ENCODE measurements at regions not wholly inside any gene's neighbourhood (a gene's known extent, or its start where the extent isn't known, plus 50 kb on each side); places are given as distances from the start of the nearest gene placed in this dataset.

DNA sequence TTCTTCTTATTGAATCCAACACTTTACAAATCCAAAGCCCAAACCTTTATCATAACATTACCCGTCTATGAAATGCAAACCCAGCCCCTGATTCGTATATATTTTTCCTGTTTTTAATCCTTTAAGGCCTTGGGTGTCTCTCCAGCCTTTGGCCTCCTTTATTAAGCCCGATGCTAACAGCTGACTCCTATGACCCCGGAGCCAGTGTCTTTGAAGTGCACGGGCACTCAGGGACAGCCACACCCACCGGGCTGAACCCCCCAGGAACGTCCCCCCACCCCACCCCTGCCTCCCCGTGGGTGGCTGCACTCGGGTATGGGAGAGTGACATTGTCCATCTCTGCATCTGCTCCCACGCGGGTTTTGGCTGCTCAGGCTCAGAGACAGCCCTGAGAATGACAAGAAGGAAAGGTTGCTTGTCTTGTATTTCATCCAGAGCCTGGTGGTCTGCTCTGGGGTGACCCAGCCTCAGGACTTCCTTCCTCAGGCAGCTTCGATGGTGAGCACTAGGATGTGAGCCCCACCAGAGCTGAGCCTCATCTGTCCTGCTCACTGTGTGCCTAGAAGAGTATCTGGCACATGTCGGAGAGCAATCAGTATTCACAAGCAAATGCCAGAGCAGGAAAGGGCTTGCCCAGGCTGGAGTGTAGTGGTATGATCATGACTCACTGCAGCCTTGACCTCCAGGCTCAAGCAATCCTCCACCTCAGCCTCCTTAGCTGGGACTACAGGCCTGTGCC lies 210.4 kb downstream of the SKIDA1 start:
- Mint-ChIP-seq H3K27ac (no peak overlapping the region), H3K4me1 (ENCODE audit: low read depth) (no peaks in the 10 kb centered on the region), H3K9me3 (no peaks in the 10 kb centered on the region), H3K27me3 (peaks cover 1% of the 10 kb centered on the region), H3K4me3 (no peak overlapping the region), H3K36me3 (ENCODE audit: low read depth) (no peaks in the 10 kb centered on the region)
- ChIA-PET CTCF (no interaction called here), POLR2A (no interaction called here)
- ATAC-seq (no peak), DNase-seq (no peak)
- TF ChIP-seq, protein P1, sequence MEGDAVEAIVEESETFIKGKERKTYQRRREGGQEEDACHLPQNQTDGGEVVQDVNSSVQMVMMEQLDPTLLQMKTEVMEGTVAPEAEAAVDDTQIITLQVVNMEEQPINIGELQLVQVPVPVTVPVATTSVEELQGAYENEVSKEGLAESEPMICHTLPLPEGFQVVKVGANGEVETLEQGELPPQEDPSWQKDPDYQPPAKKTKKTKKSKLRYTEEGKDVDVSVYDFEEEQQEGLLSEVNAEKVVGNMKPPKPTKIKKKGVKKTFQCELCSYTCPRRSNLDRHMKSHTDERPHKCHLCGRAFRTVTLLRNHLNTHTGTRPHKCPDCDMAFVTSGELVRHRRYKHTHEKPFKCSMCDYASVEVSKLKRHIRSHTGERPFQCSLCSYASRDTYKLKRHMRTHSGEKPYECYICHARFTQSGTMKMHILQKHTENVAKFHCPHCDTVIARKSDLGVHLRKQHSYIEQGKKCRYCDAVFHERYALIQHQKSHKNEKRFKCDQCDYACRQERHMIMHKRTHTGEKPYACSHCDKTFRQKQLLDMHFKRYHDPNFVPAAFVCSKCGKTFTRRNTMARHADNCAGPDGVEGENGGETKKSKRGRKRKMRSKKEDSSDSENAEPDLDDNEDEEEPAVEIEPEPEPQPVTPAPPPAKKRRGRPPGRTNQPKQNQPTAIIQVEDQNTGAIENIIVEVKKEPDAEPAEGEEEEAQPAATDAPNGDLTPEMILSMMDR (IDR thresholded peaks at IDR 0.05) = no peak
- intact Hi-C loops (cut with micrococcal nuclease) = no loop called here

DNA sequence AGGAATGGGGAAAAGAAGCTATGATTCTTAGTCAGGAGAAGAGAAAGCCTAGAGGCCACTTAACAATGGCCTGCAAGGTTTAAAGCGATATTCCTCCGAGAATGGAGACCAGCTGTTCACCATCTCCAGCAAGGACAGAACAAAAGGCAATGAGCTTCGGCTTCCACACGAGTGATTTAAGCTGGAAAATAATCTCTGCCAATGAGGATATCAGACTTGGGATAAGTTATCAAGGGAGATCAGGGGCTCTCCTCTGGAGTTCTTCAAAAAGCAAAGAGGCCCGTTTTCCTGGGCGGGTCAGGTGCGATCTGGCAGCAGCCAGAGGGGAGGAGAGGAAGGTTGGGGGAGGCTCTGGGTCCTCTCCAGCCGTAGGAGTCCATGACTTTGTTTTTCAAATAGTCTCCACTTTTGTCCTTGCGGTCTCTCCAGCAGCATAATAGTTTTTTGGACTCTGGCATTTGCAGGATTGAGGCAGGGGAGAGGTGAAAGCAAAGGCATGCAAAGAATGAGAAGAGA lies 211.3 kb downstream of the SKIDA1 start:
- H3K36me3 Mint-ChIP-seq (ENCODE audit: low read depth) = no peaks in the 10 kb centered on the region
- ATAC-seq (no peak), DNase-seq (no peak)
- H3K4me3 Mint-ChIP-seq = no peak overlapping the region
- no peaks in the 10 kb centered on the region for H3K4me1 Mint-ChIP-seq (ENCODE audit: low read depth)
- peaks cover 1% of the 10 kb centered on the region for H3K27me3 Mint-ChIP-seq
- CTCF ChIA-PET = no interaction called here
- POLR2A ChIA-PET = interaction anchor here (0.6 kb wide), 1 partner anchor 1552 kb away, joined by 3 read pairs; no protein-coding TSS in a partner anchor
- TF ChIP-seq, protein P1 (IDR thresholded peaks at IDR 0.05) = no peak
- intact Hi-C loops (cut with micrococcal nuclease) = no loop called here
- no peaks in the 10 kb centered on the region for H3K9me3 Mint-ChIP-seq
- H3K27ac Mint-ChIP-seq = no peak overlapping the region

DNA sequence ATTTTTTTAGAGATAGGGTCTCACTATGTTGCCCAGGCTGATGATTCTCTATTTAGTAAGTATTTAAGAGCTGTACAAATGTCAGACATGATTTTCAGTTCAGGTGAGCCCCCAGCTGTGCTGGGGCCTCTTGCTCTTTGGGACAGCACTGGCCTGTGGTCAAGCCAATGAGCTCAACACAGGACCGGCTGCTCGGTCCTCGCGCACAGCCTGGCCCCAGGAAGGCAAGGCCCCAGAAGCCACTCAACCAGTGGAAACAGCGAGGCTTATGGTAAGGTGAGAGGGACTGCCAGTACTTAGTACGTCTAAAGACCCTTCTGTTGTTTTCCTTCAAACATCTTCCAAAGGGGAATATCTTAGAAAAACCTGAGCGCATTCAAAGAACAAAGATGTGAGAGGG lies 211.8 kb downstream of the SKIDA1 start:
- no peaks in the 10 kb centered on the region for H3K36me3 Mint-ChIP-seq (ENCODE audit: low read depth)
- ChIA-PET POLR2A (no interaction called here), CTCF (no interaction called here)
- no peak overlapping the region for H3K4me3 Mint-ChIP-seq
- TF ChIP-seq, protein P1 (IDR thresholded peaks at IDR 0.05) = no peak
- H3K27ac Mint-ChIP-seq = no peak overlapping the region
- H3K9me3 Mint-ChIP-seq = no peaks in the 10 kb centered on the region
- H3K27me3 Mint-ChIP-seq = peaks cover 1% of the 10 kb centered on the region
- intact Hi-C loops (cut with micrococcal nuclease) = no loop called here
- ATAC-seq (no peak), DNase-seq (no peak)
- H3K4me1 Mint-ChIP-seq (ENCODE audit: low read depth) = no peaks in the 10 kb centered on the region

DNA sequence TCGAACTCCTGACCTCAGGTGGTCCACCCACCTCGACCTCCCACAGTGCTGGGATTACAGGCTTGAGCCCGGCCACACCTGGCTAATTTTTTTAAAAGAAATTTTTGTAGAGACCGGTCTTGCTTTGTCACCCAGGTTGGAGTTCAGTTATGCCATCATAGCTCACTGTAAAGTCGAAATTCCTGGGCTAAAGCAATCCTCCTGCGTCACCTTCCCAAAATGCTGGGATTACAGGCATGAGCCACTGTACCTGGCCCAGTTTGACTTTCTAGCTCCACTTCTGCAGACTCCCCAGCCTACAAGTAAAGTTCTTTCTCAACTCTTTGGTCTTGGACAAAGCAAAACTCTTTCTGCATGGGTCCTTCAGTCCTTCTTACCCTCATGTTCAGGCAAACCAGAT lies 214.1 kb downstream of the SKIDA1 start:
- DNase-seq (no peak), ATAC-seq (no peak)
- intact Hi-C loops (cut with micrococcal nuclease) = no loop called here
- H3K9me3 Mint-ChIP-seq = no peaks in the 10 kb centered on the region
- peaks cover 1% of the 10 kb centered on the region for H3K27me3 Mint-ChIP-seq
- CTCF ChIA-PET = no interaction called here
- TF ChIP-seq, protein P1 (IDR thresholded peaks at IDR 0.05) = no peak
- H3K4me3 Mint-ChIP-seq = no peak overlapping the region
- H3K4me1 Mint-ChIP-seq (ENCODE audit: low read depth) = no peaks in the 10 kb centered on the region
- no peaks in the 10 kb centered on the region for H3K36me3 Mint-ChIP-seq (ENCODE audit: low read depth)
- POLR2A ChIA-PET = no interaction called here
- H3K27ac Mint-ChIP-seq = no peak overlapping the region

GRCh38 chr10:21309427-21309826 lies 216.1 kb downstream of the SKIDA1 start:
- ATAC-seq (no peak), DNase-seq (no peak)
- TF ChIP-seq, protein P1 (IDR thresholded peaks at IDR 0.05) = no peak
- Mint-ChIP-seq H3K27me3 (peaks cover 3% of the 10 kb centered on the region), H3K27ac (no peak overlapping the region), H3K4me1 (ENCODE audit: low read depth) (no peaks in the 10 kb centered on the region), H3K4me3 (no peak overlapping the region), H3K9me3 (no peaks in the 10 kb centered on the region), H3K36me3 (ENCODE audit: low read depth) (no peaks in the 10 kb centered on the region)
- POLR2A ChIA-PET = interaction anchor here (0.8 kb wide), 1 partner anchor 523 kb away, joined by 4 read pairs; no protein-coding TSS in a partner anchor
- CTCF ChIA-PET = no interaction called here
- intact Hi-C loops (cut with micrococcal nuclease) = no loop called here
